ENCODE measurements at regions not wholly inside any gene's neighbourhood (a gene's known extent, or its start where the extent isn't known, plus 50 kb on each side); places are given as distances from the start of the nearest gene placed in this dataset.

DNA sequence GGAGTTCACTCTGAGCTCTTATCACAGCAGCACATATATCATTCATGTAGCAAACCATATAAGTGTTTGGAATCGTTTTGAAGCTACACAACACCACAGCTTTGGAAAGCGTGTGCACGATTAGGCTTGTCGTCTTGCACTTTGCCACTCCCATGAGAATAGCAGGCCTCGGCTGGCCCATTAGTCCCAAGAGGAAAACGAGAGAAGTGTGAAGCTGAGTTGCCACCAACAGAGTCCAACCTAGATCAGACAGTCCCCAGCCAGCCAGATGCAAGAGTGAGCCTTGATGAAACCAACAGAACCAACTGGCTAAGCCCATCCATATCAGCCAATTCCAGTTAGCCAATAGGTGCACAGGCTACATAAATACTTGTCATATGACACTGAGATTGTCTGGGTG lies 238.4 kb downstream of the C1orf94 start:
- no peak for TF ChIP-seq EP300 (IDR thresholded peaks at IDR 0.05)
- TF ChIP-seq, protein P1, sequence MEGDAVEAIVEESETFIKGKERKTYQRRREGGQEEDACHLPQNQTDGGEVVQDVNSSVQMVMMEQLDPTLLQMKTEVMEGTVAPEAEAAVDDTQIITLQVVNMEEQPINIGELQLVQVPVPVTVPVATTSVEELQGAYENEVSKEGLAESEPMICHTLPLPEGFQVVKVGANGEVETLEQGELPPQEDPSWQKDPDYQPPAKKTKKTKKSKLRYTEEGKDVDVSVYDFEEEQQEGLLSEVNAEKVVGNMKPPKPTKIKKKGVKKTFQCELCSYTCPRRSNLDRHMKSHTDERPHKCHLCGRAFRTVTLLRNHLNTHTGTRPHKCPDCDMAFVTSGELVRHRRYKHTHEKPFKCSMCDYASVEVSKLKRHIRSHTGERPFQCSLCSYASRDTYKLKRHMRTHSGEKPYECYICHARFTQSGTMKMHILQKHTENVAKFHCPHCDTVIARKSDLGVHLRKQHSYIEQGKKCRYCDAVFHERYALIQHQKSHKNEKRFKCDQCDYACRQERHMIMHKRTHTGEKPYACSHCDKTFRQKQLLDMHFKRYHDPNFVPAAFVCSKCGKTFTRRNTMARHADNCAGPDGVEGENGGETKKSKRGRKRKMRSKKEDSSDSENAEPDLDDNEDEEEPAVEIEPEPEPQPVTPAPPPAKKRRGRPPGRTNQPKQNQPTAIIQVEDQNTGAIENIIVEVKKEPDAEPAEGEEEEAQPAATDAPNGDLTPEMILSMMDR (IDR thresholded peaks at IDR 0.05), result no peak
